ENCODE measurements at regions not wholly inside any gene's neighbourhood (a gene's known extent, or its start where the extent isn't known, plus 50 kb on each side); places are given as distances from the start of the nearest gene placed in this dataset.

DNA sequence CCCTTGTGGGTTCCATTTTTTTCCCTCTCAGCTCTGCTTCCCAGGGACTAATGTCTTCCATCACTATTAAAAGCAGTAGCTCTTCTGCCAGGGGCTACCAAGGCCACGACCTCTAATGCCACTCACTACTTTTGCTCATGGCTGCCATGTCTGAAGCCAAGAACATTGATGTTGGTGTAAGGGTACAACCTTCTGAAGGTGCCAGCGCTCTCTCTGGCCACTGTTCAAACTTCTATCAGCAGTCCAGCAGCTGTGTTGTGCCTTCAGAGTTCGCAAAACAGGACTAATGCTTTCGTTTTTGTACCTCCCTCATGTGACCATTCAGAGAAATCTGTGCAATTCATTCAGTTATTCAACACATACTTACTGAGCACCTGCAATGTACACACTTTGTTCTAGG lies 121.5 kb upstream of the ENPEP start:
- H3K36me3 ChIP-seq: no peaks in the 10 kb centered on the region
- no peak for DNase-seq (ENCODE audit: low spot score)
- H3K27ac ChIP-seq: no peak overlapping the region
- no peaks in the 10 kb centered on the region for H3K4me1 ChIP-seq
- no peaks in the 10 kb centered on the region for H3K9me3 ChIP-seq
- H3K27me3 ChIP-seq: no peaks in the 10 kb centered on the region
- H3K4me3 ChIP-seq: no peak overlapping the region
- TF ChIP-seq, protein P1, sequence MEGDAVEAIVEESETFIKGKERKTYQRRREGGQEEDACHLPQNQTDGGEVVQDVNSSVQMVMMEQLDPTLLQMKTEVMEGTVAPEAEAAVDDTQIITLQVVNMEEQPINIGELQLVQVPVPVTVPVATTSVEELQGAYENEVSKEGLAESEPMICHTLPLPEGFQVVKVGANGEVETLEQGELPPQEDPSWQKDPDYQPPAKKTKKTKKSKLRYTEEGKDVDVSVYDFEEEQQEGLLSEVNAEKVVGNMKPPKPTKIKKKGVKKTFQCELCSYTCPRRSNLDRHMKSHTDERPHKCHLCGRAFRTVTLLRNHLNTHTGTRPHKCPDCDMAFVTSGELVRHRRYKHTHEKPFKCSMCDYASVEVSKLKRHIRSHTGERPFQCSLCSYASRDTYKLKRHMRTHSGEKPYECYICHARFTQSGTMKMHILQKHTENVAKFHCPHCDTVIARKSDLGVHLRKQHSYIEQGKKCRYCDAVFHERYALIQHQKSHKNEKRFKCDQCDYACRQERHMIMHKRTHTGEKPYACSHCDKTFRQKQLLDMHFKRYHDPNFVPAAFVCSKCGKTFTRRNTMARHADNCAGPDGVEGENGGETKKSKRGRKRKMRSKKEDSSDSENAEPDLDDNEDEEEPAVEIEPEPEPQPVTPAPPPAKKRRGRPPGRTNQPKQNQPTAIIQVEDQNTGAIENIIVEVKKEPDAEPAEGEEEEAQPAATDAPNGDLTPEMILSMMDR (IDR thresholded peaks at IDR 0.05): no peak

DNA sequence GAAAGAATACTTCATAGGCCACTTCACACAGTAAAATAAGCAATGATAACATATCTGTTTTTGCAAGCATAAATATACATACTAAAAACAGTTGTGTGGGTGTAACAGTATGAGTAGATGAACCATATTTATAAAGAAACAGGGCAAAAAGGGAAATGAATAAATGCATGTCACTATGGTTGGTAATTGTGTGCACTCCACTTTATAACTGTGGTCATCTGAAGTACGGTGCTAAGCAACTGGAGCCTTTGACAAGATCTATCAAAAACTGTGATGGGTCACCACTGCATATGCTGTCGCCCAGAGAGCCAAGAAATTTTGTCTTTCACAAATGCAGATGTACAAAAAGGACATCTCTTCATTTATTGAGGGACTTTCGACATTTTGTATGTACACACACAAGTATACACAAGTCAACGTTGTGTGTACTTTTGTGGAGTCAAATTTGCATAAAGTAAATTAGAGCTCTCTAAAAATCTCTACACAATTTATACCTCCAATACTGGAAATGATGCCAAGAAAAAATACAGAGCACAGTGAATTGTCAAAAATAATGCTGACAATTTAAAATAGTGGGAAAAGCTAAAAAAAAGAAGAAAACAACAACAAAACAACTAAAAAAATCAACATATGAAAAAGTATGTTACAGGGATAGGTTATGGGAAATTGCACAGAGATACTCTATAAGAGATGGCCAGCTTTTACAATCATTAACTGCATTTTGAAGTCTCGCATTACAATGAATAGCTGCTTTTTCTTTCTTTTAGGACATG lies 123.1 kb upstream of the ENPEP start:
- Histone ChIP-seq H3K9me3 (no peaks in the 10 kb centered on the region), H3K36me3 (no peaks in the 10 kb centered on the region), H3K4me1 (no peaks in the 10 kb centered on the region), H3K4me3 (no peak overlapping the region), H3K27ac (no peak overlapping the region), H3K27me3 (no peaks in the 10 kb centered on the region)
- TF ChIP-seq, protein P1 (IDR thresholded peaks at IDR 0.05): no peak
- DNase-seq (ENCODE audit: low spot score): no peak

DNA sequence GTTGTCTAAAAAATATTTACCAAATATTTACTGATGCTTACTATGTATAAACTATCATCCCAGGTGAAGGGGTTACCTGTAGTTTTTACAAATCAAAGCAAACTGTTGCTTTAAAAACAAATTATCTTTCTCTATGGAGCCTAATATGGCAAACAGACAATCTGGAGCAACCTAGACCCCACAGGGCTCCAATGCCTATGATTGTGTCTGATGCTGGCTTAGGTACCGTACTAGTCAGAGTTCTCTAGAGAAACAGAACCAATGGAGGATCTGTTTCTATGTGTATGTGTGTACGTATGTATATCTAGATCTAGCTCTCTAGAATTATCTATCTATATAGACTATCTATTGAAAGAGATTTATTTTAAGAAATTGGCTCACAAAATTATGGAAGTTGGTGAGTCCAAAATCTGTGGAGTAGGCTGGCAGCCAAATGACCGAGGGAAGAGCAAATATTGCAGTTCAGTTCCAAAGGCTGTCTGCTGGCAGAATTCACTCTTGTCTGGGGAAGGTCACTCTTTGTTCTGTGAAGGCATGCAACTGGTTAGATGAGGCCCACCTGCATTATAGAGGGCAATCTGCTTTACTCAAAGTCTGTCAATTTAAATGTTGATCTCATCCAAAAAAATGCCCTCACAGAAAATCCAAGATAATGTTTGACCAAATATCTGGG lies 127.1 kb upstream of the ENPEP start:
- TF ChIP-seq, protein P1 (IDR thresholded peaks at IDR 0.05): no peak
- Histone ChIP-seq H3K36me3 (no peaks in the 10 kb centered on the region), H3K9me3 (no peaks in the 10 kb centered on the region), H3K27ac (no peak overlapping the region), H3K4me1 (no peaks in the 10 kb centered on the region), H3K27me3 (no peaks in the 10 kb centered on the region), H3K4me3 (no peak overlapping the region)
- no peak for DNase-seq (ENCODE audit: low spot score)

DNA sequence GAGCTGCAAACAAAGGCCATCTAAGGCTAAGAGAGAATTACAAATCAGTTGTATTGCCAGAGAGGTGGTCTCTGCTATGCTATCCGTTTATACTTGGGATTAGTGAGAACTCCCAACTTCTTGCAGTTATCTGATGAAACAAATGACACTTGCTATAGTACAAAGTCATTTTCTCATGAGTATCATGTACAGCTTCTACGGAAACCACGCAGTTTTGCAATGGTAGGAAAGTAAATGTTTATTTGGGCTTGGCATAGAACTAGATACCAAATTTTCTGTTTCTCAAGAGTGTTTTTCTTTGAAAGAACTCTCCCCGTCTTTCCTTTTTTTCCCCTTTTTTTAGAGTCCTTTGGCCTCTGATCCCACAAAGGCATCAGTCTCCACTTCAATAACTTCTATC lies 128.2 kb upstream of the ENPEP start:
- DNase-seq (ENCODE audit: low spot score): no peak
- no peak overlapping the region for H3K4me3 ChIP-seq
- no peaks in the 10 kb centered on the region for H3K36me3 ChIP-seq
- H3K9me3 ChIP-seq: no peaks in the 10 kb centered on the region
- TF ChIP-seq, protein P1 (IDR thresholded peaks at IDR 0.05): no peak
- H3K4me1 ChIP-seq: no peaks in the 10 kb centered on the region
- H3K27ac ChIP-seq: no peak overlapping the region
- no peaks in the 10 kb centered on the region for H3K27me3 ChIP-seq

DNA sequence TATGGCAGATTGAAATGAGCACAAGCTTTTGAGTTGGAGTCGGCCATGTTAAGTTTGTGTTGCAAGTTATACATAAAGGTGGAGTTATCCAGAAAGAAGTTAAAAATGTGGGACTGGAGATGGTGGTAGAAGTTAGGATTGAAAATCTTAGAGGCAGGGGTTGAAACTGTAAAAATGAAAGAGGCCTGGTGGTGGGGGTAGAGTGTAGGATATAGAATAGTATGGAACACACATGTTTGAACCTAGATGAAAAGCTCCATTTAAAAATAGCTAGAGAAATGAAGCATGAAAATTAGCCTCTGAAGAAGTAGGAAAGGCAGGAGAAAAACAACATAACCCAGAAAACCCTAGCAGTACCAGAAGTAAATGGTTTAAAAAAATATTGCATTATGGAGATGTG lies 131.8 kb upstream of the ENPEP start:
- H3K4me1 ChIP-seq: no peaks in the 10 kb centered on the region
- no peaks in the 10 kb centered on the region for H3K27me3 ChIP-seq
- TF ChIP-seq, protein P1 (IDR thresholded peaks at IDR 0.05): peak in 1 of 2 donors; percentile 48
- no peaks in the 10 kb centered on the region for H3K36me3 ChIP-seq
- no peak overlapping the region for H3K27ac ChIP-seq
- H3K4me3 ChIP-seq: no peak overlapping the region
- no peaks in the 10 kb centered on the region for H3K9me3 ChIP-seq
- DNase-seq (ENCODE audit: low spot score): no peak
